Fibroblast of skin of back (primary cell): ENCODE measurements at regions not wholly inside any gene's neighbourhood (a gene's known extent, or its start where the extent isn't known, plus 50 kb on each side); places are given as distances from the start of the nearest gene placed in this dataset.

Experiments
- DNase-seq: peaks from one replicate; pipeline ENCODE4 v3.0.0-alpha.2; 2013

DNA sequence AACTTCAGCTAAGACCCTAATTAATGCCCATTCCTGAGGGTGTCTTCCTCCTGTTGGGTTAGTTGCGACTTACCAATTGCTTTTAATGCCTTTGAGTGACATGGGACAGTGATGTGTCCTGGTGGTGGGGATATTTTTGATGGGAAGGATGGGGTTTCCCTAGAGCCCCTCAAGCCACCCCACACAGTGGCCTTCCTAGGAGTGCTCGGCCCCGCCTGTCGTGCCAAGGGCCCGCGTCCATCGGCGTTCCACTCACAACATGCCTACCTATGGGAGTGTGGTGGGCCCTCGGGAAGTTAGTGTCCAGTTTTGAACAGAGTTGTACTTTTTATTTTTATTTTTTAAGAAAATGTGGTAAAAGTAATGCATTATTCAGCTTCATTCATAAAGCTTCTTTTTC lies 50.1 kb upstream of the TSPAN2 start:
- no peak for DNase-seq
